Calu3 (cell line): ENCODE measurements at regions not wholly inside any gene's neighbourhood (a gene's known extent, or its start where the extent isn't known, plus 50 kb on each side); places are given as distances from the start of the nearest gene placed in this dataset.

ENCODE experiments used
- BruUV-seq: library from RNA; stranded (reverse); fragments of 400-500 nt; replicated peaks from 2 replicates; lab custom pipeline; 2021; lab: Mats Ljungman, UMichigan
- CTCF ChIA-PET: fragments of 300-600 bp; sonication (Branson Sonifier 250); formaldehyde crosslinking; loops from one replicate; lab custom pipeline; 2022; ENCODE audit warnings: antibody characterized with exemption; lab: Charles Lee
- DNase-seq: peaks from one replicate; pipeline ENCODE4 v3.0.0; 2022
- H3K27ac Mint-ChIP-seq: one replicate; pipeline ENCODE4 v1.8.0; 2022; ENCODE audit warnings: mixed read lengths; ENCODE audit not compliant: unreplicated experiment
- H3K27me3 Mint-ChIP-seq: one replicate; pipeline ENCODE4 v1.8.0; 2022; ENCODE audit warnings: mixed read lengths; ENCODE audit not compliant: unreplicated experiment
- H3K36me3 Mint-ChIP-seq: one replicate; pipeline ENCODE4 v1.8.0; 2022; ENCODE audit warnings: mild to moderate bottlenecking, moderate library complexity, mixed read lengths; ENCODE audit not compliant: insufficient read depth, unreplicated experiment
- H3K4me1 Mint-ChIP-seq: one replicate; pipeline ENCODE4 v1.8.0; 2022; ENCODE audit warnings: mild to moderate bottlenecking, low read depth, mixed read lengths; ENCODE audit not compliant: unreplicated experiment
- H3K4me3 Mint-ChIP-seq: one replicate; pipeline ENCODE4 v1.8.0; 2022; ENCODE audit warnings: mild to moderate bottlenecking, low read depth, moderate library complexity, mixed read lengths; ENCODE audit not compliant: unreplicated experiment
- H3K9me3 Mint-ChIP-seq: one replicate; pipeline ENCODE4 v1.8.0; 2022; ENCODE audit warnings: low read depth, mixed read lengths; ENCODE audit not compliant: unreplicated experiment
- intact Hi-C: fragments of 100-400 bp; cut with micrococcal nuclease; formaldehyde crosslinking; loops from one replicate; pipeline ENCODE4 v1.10.0; 2022; ENCODE audit not compliant: unreplicated experiment
- TF ChIP-seq, protein P1 (sequence below): fragments of 200-600 bp; IDR thresholded peaks from one replicate; pipeline ENCODE4 v1.8.0; 2022; ENCODE audit warnings: antibody characterized with exemption; ENCODE audit not compliant: unreplicated experiment

- TF ChIP-seq, protein P1, sequence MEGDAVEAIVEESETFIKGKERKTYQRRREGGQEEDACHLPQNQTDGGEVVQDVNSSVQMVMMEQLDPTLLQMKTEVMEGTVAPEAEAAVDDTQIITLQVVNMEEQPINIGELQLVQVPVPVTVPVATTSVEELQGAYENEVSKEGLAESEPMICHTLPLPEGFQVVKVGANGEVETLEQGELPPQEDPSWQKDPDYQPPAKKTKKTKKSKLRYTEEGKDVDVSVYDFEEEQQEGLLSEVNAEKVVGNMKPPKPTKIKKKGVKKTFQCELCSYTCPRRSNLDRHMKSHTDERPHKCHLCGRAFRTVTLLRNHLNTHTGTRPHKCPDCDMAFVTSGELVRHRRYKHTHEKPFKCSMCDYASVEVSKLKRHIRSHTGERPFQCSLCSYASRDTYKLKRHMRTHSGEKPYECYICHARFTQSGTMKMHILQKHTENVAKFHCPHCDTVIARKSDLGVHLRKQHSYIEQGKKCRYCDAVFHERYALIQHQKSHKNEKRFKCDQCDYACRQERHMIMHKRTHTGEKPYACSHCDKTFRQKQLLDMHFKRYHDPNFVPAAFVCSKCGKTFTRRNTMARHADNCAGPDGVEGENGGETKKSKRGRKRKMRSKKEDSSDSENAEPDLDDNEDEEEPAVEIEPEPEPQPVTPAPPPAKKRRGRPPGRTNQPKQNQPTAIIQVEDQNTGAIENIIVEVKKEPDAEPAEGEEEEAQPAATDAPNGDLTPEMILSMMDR: no peak
- Mint-ChIP-seq H3K36me3 (no peaks in the 10 kb centered on the region), H3K4me3 (no peak overlapping the region), H3K27me3 (no peaks in the 10 kb centered on the region), H3K27ac (no peak overlapping the region), H3K9me3 (no peaks in the 10 kb centered on the region), H3K4me1 (no peaks in the 10 kb centered on the region)
- no TSS peak for BruUV-seq
- no peak for DNase-seq
- CTCF ChIA-PET: no interaction called here
- intact Hi-C loops: no loop called here
These were observed 480.0 kb downstream of the SLC4A3 start for GRCh38 chr2:220107380-220107791.

DNA sequence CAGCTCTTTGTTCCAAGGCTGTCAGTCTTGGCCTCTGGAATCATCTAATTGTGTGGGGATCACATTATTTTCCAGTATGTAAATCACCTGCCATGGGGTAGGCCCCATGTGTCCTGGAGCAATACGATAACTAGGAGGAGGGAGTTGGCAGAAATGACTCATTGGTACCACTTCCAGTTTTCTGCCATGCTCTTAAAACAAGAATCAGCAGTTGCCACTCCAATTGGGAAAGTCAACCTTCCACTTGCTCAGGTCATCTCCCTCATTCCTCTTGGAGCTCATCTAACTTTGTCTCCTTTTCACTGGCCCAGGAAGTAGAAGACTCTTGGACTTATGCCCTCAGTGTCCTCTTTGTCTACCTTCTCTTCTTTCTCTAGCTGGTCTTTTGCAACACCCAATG lies 487.0 kb downstream of the SLC4A3 start:
- no peaks in the 10 kb centered on the region for H3K4me1 Mint-ChIP-seq

GRCh38 chr2:220117025-220117424 lies 489.6 kb downstream of the SLC4A3 start:
- TF ChIP-seq, protein P1: no peak
- Mint-ChIP-seq H3K4me3 (no peak overlapping the region), H3K27me3 (peaks cover 16% of the 10 kb centered on the region), H3K9me3 (peaks cover 12% of the 10 kb centered on the region), H3K36me3 (no peaks in the 10 kb centered on the region), H3K27ac (no peak overlapping the region), H3K4me1 (no peaks in the 10 kb centered on the region)
- CTCF ChIA-PET: no interaction called here
- no peak for DNase-seq
- intact Hi-C loops: no loop called here
- BruUV-seq: no TSS peak

More for the DNA sequence above, 487.0 kb downstream of the SLC4A3 start:
- CTCF ChIA-PET: no interaction called here
- H3K4me3 Mint-ChIP-seq: no peak overlapping the region
- no peak overlapping the region for H3K27ac Mint-ChIP-seq
- peaks cover 16% of the 10 kb centered on the region for H3K27me3 Mint-ChIP-seq
- DNase-seq: no peak
- TF ChIP-seq, protein P1: no peak
- H3K36me3 Mint-ChIP-seq: no peaks in the 10 kb centered on the region
- H3K9me3 Mint-ChIP-seq: peaks cover 12% of the 10 kb centered on the region
- intact Hi-C loops: no loop called here
- BruUV-seq: no TSS peak

- no peak overlapping the region for H3K4me3 Mint-ChIP-seq
- H3K9me3 Mint-ChIP-seq: peaks cover 5% of the 10 kb centered on the region
- CTCF ChIA-PET: no interaction called here
- DNase-seq: no peak
- intact Hi-C loops: no loop called here
- H3K36me3 Mint-ChIP-seq: no peaks in the 10 kb centered on the region
- H3K4me1 Mint-ChIP-seq: no peaks in the 10 kb centered on the region
- H3K27ac Mint-ChIP-seq: no peak overlapping the region
- H3K27me3 Mint-ChIP-seq: peaks cover 16% of the 10 kb centered on the region
- no TSS peak for BruUV-seq
- TF ChIP-seq, protein P1: no peak
These were observed 492.6 kb downstream of the SLC4A3 start for GRCh38 chr2:220120041-220120440.
